ENCODE measurements at regions not wholly inside any gene's neighbourhood (a gene's known extent, or its start where the extent isn't known, plus 50 kb on each side); places are given as distances from the start of the nearest gene placed in this dataset.

DNA sequence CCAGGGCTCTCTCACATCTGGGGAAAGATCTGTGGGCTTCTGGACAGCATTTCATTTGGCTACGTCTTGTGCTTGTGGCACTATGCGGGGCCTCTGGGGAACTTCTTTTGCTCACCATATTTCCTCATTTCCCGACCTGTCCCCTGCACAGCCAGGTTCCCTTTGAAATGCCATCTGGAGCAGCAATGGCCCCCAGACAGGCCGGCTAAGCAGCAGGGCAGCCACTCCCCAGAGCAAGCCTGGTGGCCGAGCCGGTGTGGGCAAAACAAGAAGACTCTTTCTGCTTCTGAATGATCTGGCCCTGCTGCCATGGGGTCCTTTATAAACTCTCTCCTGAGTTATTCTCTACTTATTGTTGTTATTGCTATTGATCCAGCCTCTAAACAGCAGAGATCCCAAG is 190.7 kb upstream of the NECTIN1 start:
- H3K27me3 ChIP-seq (replicated peaks; ENCODE audit: insufficient read depth) = peaks cover 47% of the 10 kb centered on the region
- in situ Hi-C loops (cut with MboI) = no loop called here
- H3F3A ChIP-seq (ENCODE audit: insufficient read depth) = no peaks in the 10 kb centered on the region
- no peaks in the 10 kb centered on the region for H3K9me3 ChIP-seq (ENCODE audit: low read depth)
- H3K4me2 ChIP-seq (ENCODE audit: unreplicated experiment) = no peak overlapping the region
- DNase-seq = no peak
- no peaks in the 10 kb centered on the region for H3K79me2 ChIP-seq (ENCODE audit: insufficient read depth)
- H3K9me2 ChIP-seq (ENCODE audit: insufficient read depth) = no peaks in the 10 kb centered on the region
- no peak overlapping the region for H3K4me3 ChIP-seq
- no peak overlapping the region for H3K9ac ChIP-seq
- H3K27ac ChIP-seq = no peak overlapping the region
- H4K20me1 ChIP-seq (ENCODE audit: insufficient read depth) = no peaks in the 10 kb centered on the region
- no peak overlapping the region for H2AFZ ChIP-seq
- no peaks in the 10 kb centered on the region for H3K4me1 ChIP-seq (ENCODE audit: insufficient read depth)
- TF ChIP-seq EZH2phosphoT487 (IDR thresholded peaks at IDR 0.05; ENCODE audit: insufficient read depth, low read depth) = no peak
- no peak for TF ChIP-seq EZH2 (IDR thresholded peaks at IDR 0.05; ENCODE audit: insufficient read depth, poor library complexity, severe bottlenecking)
- no peaks in the 10 kb centered on the region for H3K36me3 ChIP-seq (ENCODE audit: low read depth)
- 48 to 66% methylated on average over 6 of the region's 6 CpGs for WGBS, 2 experiments (ENCODE audit: low coverage in 1 of 2, low lambda C conversion rate in 2 of 2, missing lambda C conversion rate in 2 of 2)

DNA sequence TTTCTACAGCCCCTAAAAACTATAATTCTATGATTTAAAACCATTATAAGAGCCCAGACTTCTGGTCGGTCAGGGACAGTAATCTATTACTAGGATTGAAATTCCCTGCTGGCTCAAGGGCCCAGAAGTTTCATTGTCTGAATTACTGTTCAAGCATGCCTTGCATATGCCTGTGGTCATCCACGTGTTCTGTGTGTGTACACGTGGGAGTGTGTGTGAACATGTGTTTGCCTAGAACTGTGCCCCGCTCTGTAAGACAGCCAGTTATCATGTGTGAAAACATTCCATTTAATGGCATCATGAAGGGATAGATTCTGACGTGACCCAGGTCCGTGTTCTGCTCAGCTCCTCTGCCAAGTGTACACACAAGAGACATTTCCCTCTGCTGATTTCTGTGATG is 189.3 kb upstream of the NECTIN1 start:
- Histone ChIP-seq H3F3A (ENCODE audit: insufficient read depth) (no peaks in the 10 kb centered on the region), H3K4me3 (no peak overlapping the region), H3K79me2 (ENCODE audit: insufficient read depth) (no peaks in the 10 kb centered on the region), H3K4me1 (ENCODE audit: insufficient read depth) (no peaks in the 10 kb centered on the region), H3K9me3 (ENCODE audit: low read depth) (no peaks in the 10 kb centered on the region), H3K9me2 (ENCODE audit: insufficient read depth) (no peaks in the 10 kb centered on the region), H3K36me3 (ENCODE audit: low read depth) (no peaks in the 10 kb centered on the region), H4K20me1 (ENCODE audit: insufficient read depth) (no peaks in the 10 kb centered on the region), H3K27ac (no peak overlapping the region), H3K27me3 (replicated peaks; ENCODE audit: insufficient read depth) (peaks cover 43% of the 10 kb centered on the region), H3K9ac (no peak overlapping the region), H3K4me2 (ENCODE audit: unreplicated experiment) (no peak overlapping the region), H2AFZ (no peak overlapping the region)
- TF ChIP-seq EZH2 (IDR thresholded peaks at IDR 0.05; ENCODE audit: insufficient read depth, poor library complexity, severe bottlenecking) (no peak), EZH2phosphoT487 (IDR thresholded peaks at IDR 0.05; ENCODE audit: insufficient read depth, low read depth) (no peak)
- WGBS, 2 experiments (ENCODE audit: low coverage in 1 of 2, low lambda C conversion rate in 2 of 2, missing lambda C conversion rate in 2 of 2) = 27 to 35% methylated on average over 6 of the region's 6 CpGs
- in situ Hi-C loops (cut with MboI) = no loop called here
- DNase-seq = no peak

DNA sequence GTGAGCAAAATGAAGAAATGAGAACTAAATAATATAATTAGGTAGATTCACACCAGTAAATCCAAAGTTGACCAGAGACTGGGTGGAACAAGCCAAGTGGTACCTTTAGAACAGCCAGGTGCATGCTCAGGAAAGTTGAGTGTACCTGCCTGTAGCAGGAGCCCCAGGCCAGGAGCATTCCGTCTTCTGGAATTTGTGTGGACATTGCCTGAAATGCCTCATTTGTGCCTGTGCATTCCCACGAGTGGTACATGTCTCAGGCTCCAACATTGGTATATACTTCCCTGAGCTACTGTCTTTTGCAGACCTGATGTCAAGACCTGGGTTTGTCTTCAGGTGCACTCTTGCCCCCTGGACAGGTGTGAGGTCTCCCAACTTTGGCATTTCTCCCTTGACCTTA is 187.6 kb upstream of the NECTIN1 start:
- Histone ChIP-seq H3K4me1 (ENCODE audit: insufficient read depth) (no peaks in the 10 kb centered on the region), H3K9me2 (ENCODE audit: insufficient read depth) (no peaks in the 10 kb centered on the region), H3K27ac (no peak overlapping the region), H3K36me3 (ENCODE audit: low read depth) (no peaks in the 10 kb centered on the region), H3K4me2 (ENCODE audit: unreplicated experiment) (no peak overlapping the region), H3K4me3 (no peak overlapping the region), H4K20me1 (ENCODE audit: insufficient read depth) (no peaks in the 10 kb centered on the region), H2AFZ (no peak overlapping the region), H3F3A (ENCODE audit: insufficient read depth) (no peaks in the 10 kb centered on the region), H3K9ac (no peak overlapping the region), H3K9me3 (ENCODE audit: low read depth) (no peaks in the 10 kb centered on the region), H3K79me2 (ENCODE audit: insufficient read depth) (no peaks in the 10 kb centered on the region), H3K27me3 (replicated peaks; ENCODE audit: insufficient read depth) (peaks cover 39% of the 10 kb centered on the region)
- DNase-seq = no peak
- no peak for TF ChIP-seq EZH2phosphoT487 (IDR thresholded peaks at IDR 0.05; ENCODE audit: insufficient read depth, low read depth)
- no peak for TF ChIP-seq EZH2 (IDR thresholded peaks at IDR 0.05; ENCODE audit: insufficient read depth, poor library complexity, severe bottlenecking)
- 19 to 22% methylated on average over 2 of the region's 2 CpGs for WGBS, 2 experiments (ENCODE audit: low coverage in 1 of 2, low lambda C conversion rate in 2 of 2, missing lambda C conversion rate in 2 of 2)
- in situ Hi-C loops (cut with MboI) = no loop called here

DNA sequence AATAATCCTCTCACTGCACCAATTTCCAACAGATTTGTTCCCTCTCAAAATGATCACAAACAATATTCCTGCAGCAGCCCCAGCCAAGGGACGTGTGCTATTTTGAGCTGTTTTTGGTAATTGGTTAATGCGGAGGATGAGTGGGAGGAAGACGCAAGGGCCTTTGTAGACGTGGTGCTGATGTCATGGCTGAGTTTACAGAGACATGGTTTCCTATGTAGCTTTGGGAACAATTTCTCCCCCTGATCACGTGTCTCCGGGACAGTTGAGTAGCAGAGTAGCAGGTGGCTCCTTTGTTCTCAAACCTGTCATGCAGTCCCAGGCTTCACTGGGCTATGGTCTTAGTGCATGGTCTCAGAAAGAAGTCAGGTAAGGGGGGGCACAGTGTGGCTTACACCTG is 183.2 kb upstream of the NECTIN1 start:
- no peak overlapping the region for H3K27ac ChIP-seq
- no peaks in the 10 kb centered on the region for H3K9me2 ChIP-seq (ENCODE audit: insufficient read depth)
- WGBS, 2 experiments (ENCODE audit: low coverage in 1 of 2, low lambda C conversion rate in 2 of 2, missing lambda C conversion rate in 2 of 2) = 39 to 40% methylated on average over 6 of the region's 6 CpGs
- no peaks in the 10 kb centered on the region for H3K4me1 ChIP-seq (ENCODE audit: insufficient read depth)
- H3K79me2 ChIP-seq (ENCODE audit: insufficient read depth) = no peaks in the 10 kb centered on the region
- H3K4me2 ChIP-seq (ENCODE audit: unreplicated experiment) = no peak overlapping the region
- H3K27me3 ChIP-seq (replicated peaks; ENCODE audit: insufficient read depth) = peaks cover 34% of the 10 kb centered on the region
- in situ Hi-C loops (cut with MboI) = no loop called here
- TF ChIP-seq EZH2 (IDR thresholded peaks at IDR 0.05; ENCODE audit: insufficient read depth, poor library complexity, severe bottlenecking) (no peak), EZH2phosphoT487 (IDR thresholded peaks at IDR 0.05; ENCODE audit: insufficient read depth, low read depth) (no peak)
- no peak overlapping the region for H3K9ac ChIP-seq
- no peak for DNase-seq
- H3K4me3 ChIP-seq = no peak overlapping the region
- H2AFZ ChIP-seq = no peak overlapping the region
- H3K36me3 ChIP-seq (ENCODE audit: low read depth) = no peaks in the 10 kb centered on the region
- no peaks in the 10 kb centered on the region for H3K9me3 ChIP-seq (ENCODE audit: low read depth)
- H4K20me1 ChIP-seq (ENCODE audit: insufficient read depth) = no peaks in the 10 kb centered on the region
- H3F3A ChIP-seq (ENCODE audit: insufficient read depth) = no peaks in the 10 kb centered on the region

DNA sequence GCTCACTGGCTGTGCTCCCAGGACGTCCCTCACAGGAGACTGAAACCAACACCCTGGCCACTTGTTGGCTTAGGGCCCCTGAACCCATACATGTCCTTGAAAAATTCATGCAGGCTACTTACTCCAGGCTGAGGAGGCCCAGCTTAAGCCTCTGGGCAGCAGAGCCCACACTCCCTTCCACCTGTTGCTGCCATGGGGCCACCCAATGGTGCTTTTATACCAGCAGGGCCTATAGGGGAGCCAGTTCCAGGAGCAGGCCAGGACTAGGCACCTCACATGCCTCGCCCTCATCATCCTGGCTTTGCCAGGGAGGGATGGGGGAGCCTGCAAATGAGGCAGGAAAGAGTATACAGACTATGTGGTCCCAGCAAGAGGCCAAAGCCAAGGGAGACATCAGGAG is 181.7 kb upstream of the NECTIN1 start:
- no peak for TF ChIP-seq EZH2 (IDR thresholded peaks at IDR 0.05; ENCODE audit: insufficient read depth, poor library complexity, severe bottlenecking)
- TF ChIP-seq EZH2phosphoT487 (IDR thresholded peaks at IDR 0.05; ENCODE audit: insufficient read depth, low read depth) = no peak
- Histone ChIP-seq H3K4me2 (ENCODE audit: unreplicated experiment) (no peak overlapping the region), H3K27ac (no peak overlapping the region), H3F3A (ENCODE audit: insufficient read depth) (no peaks in the 10 kb centered on the region), H3K4me3 (no peak overlapping the region), H2AFZ (no peak overlapping the region), H3K9ac (no peak overlapping the region), H3K9me2 (ENCODE audit: insufficient read depth) (no peaks in the 10 kb centered on the region), H3K36me3 (ENCODE audit: low read depth) (no peaks in the 10 kb centered on the region), H4K20me1 (ENCODE audit: insufficient read depth) (no peaks in the 10 kb centered on the region), H3K4me1 (ENCODE audit: insufficient read depth) (no peaks in the 10 kb centered on the region), H3K9me3 (ENCODE audit: low read depth) (no peaks in the 10 kb centered on the region), H3K27me3 (replicated peaks; ENCODE audit: insufficient read depth) (peaks cover 47% of the 10 kb centered on the region), H3K79me2 (ENCODE audit: insufficient read depth) (no peaks in the 10 kb centered on the region)
- in situ Hi-C loops (cut with MboI) = no loop called here
- DNase-seq = no peak
- WGBS, 2 experiments (ENCODE audit: low coverage in 1 of 2, low lambda C conversion rate in 2 of 2, missing lambda C conversion rate in 2 of 2) = 5 to 13% methylated on average over 2 of the region's 2 CpGs

All from GM23248 (cell line).